Fibroblast of the conjunctiva (primary cell): ENCODE measurements at regions not wholly inside any gene's neighbourhood (a gene's known extent, or its start where the extent isn't known, plus 50 kb on each side); places are given as distances from the start of the nearest gene placed in this dataset.
A peak's percentile ranks its signal among the peaks of the same experiment; 100 is the strongest.

Experiments
- DNase-seq: peaks from one replicate; pipeline ENCODE4 v3.0.0-alpha.2; 2010; ENCODE audit warnings: low read depth

DNA sequence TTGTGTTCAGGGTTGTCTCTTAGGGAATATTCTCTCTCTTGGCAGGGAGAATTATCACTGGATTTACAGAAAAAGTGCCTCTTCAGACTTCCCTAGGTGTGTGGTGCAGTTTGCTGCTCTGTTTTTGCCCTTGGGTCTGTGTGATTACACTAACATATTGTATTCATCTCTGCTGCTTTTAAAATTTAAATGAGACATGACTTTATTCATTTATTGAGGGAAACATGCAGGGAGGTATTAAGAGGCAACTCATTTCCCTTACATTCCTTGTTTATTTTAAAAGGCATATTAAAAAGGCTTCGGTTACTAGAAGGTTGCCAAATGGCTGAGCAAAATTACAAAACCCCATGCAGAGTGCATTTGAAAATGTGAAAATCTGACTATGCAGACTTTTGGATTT, 135.1 kb upstream of the GEMIN8 start:
- no peak for DNase-seq

DNA sequence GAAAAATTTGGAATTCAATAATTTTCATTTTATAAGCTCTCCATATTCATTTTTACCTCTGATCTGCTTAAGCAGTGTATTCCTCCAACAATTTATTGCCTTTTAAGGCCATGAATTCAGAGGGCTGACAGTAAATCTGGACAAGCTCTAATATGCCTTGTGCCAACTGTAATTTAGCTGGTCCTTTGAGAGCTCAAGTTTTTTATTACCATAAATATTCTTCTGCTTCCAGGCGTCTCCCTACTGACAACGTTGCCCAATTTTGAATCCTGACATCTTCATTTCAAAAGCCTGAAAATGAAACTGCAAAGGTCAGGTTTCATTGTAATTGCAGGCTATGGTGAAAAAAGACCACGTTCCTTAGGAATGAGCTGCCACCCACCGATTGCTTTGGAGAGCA, 95.8 kb upstream of the GEMIN8 start:
- DNase-seq, result no peak

GRCh38 chrX:14124562-14124961, 94.9 kb upstream of the GEMIN8 start:
- DNase-seq, result no peak

DNA sequence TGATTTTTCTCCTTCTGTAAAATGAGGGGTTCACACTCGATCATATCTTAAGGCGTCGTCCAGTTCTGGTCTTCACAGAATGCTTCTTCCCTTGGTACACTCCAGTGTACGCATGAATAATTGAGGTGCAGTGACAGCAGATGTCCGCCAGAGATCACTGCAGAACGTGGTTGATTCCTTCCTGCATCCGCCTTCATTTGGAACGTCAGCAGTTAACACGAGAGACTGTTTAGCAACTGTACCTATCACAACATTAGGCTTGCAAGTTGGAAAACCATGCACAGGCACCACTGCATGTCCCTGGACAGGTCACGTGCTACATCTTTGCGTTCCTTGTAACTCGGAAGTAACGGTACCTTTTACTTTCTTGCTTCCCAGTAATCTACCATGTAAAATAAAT, 66.0 kb upstream of the GEMIN8 start:
- peak; percentile 47 for DNase-seq

DNA sequence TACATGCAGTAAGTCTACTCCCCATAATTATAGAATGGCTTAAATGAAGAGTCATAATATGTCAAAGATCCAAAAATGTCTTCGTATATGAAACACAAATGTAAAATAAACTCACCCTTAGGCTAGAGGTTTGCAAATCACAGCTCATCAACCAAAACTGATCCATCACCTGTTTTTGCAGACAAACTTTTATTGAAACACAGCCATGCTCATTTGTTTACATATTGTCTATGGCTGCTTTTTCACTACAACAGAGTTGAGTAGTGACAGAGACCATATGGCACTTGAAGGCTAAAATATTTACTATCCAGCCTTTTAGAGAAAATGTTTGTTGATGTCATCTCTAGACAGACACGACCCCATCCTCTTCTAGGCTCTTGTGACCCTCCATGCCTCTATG, 64.5 kb upstream of the GEMIN8 start:
- no peak for DNase-seq

DNA sequence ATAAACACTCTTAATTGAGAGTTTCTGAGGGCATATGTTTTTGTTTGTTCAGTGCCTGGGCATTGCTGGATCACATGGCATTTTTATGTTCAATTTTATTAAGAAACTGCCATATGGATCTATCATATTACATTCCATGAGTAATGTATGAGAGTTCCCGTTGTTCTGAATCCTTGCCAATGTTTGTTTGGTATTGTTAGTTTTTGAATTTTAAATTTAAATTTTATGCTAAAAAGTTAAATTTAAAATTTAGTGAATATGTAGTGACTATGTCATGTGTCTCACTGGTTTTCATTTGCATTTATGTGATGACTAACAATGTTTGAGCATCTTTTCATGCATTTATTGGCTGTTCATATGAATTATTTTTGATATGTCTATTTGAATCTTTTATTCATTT, 54.8 kb upstream of the GEMIN8 start:
- DNase-seq, result no peak

DNA sequence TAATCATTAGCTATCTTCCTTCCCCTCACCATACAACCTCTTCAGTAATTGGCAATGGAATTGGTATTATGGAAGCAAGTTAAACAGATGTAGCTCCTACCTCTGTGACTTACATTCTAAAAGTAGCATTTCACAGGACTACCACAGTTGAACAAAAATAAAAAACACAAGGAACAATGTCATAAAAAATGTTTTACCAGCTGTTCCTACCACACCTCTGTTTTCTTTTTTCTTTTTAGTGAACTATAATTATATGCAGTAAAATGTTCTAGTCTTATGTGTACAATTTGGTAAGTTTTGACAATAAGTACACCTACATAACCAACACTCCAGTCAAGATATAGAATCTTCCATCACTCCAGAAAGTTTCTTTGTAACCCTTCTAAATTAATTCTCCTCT, 54.1 kb upstream of the GEMIN8 start:
- no peak for DNase-seq

DNA sequence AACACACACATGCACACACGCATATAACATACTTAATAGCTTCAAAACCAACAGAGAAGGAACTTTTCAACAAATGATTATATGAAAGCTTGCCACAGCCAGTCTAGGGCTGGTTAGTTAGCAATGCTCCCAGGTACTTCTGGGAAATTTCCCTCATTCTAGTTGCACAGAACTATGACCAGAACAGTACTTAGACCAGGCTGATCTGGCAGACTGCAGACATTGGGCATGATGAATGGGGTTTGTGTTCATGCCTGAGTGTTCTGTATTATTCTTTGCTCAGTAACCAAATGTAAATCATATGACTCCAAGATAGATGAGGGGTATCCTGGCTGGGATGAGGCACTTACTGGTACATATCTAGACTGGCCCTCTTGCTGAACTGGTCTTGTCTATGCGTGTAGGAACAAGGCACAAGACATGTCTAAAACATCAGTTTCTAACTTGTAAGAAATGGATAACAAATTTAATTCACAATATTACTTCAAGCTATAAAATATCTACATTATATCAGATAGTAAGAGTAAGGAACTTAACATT, 50.3 kb upstream of the GEMIN8 start:
- DNase-seq, result no peak
